Gastrocnemius medialis (tissue), 4 donors: ENCODE measurements at regions not wholly inside any gene's neighbourhood (a gene's known extent, or its start where the extent isn't known, plus 50 kb on each side); places are given as distances from the start of the nearest gene placed in this dataset.

Source experiments
- ATAC-seq, 2 donors: fragments of 150-250 bp; one replicate each; pipeline ENCODE4 v1.9.1; 2016
- DNase-seq, 2 donors: peaks; one replicate each; pipeline ENCODE4 v3.0.0-alpha.2; 2019
- H3K27ac ChIP-seq, 4 donors: fragments of 200-600 bp; sonication (generic); 1 replicate in 1 of 4; 2 replicates in 3 of 4; pipeline ENCODE4 v1.5.1; 2016 to 2018; ENCODE audit warnings: mild to moderate bottlenecking in 2 of 4, moderate library complexity in 1 of 4
- H3K27me3 ChIP-seq, 3 donors: fragments of 200-600 bp; sonication (generic) in 2 of 3; 1 replicate in 1 of 3; 2 replicates in 2 of 3; pipeline versions ENCODE4 v1.5.1 to v1.6.0; 2016 to 2019; ENCODE audit warnings: mild to moderate bottlenecking in 1 of 3, moderate library complexity in 1 of 3
- H3K36me3 ChIP-seq, 2 donors: fragments of 200-600 bp; sonication (generic) in 1 of 2; one replicate each; pipeline ENCODE4 v1.5.1; 2017 to 2018
- H3K4me1 ChIP-seq, 2 donors: fragments of 200-600 bp; sonication (generic) in 1 of 2; one replicate each; pipeline ENCODE4 v1.5.1; 2016 to 2017; ENCODE audit warnings: mild to moderate bottlenecking in 2 of 2
- H3K4me3 ChIP-seq, 4 donors: fragments of 200-600 bp; sonication (generic) in 3 of 4; 1 replicate in 1 of 4; 2 replicates in 3 of 4; pipeline ENCODE4 v1.5.1; 2016 to 2019; ENCODE audit warnings: mild to moderate bottlenecking in 2 of 4
- H3K9me3 ChIP-seq, 3 donors: fragments of 200-600 bp; sonication (generic) in 2 of 3; 1 replicate in 1 of 3; 2 replicates in 2 of 3; pipeline ENCODE4 v1.5.1; 2016 to 2019
- CTCF ChIP-seq, 5 experiments: fragments of 450-650 bp in 3 of 5; fragments of 200-600 bp in 2 of 5; sonication (generic) in 2 of 5; IDR thresholded peaks in 4 of 5; conservative IDR thresholded peaks in 1 of 5; 1 replicate in 4 of 5; 2 replicates in 1 of 5; pipeline ENCODE4 v1.5.1; 2016 to 2019; ENCODE audit warnings: antibody characterized with exemption in 5 of 5, mild to moderate bottlenecking in 3 of 5, moderate library complexity in 3 of 5
- POLR2A ChIP-seq, 2 donors: fragments of 450-650 bp; IDR thresholded peaks; one replicate each; pipeline ENCODE4 v1.6.1; 2017; ENCODE audit warnings: antibody characterized with exemption in 2 of 2, mild to moderate bottlenecking in 2 of 2, moderate library complexity in 2 of 2
- in situ Hi-C, 4 donors: fragments of 200-750 bp; cut with MboI; loops; one replicate each; pipeline versions ENCODE4 v1.15.0 to v1.8.0; 2017; ENCODE audit warnings: low sequenced_read_pairs in 4 of 4
- intact Hi-C: fragments of 100-400 bp; cut with DNase I; formaldehyde crosslinking; loops from one replicate; pipeline ENCODE4 v1.15.1; 2023; ENCODE audit warnings: low total_unique reads

- no peak for DNase-seq
- ATAC-seq, result no peak
- Histone ChIP-seq H3K4me1 (no peaks in the 10 kb centered on the region), H3K36me3 (no peaks in the 10 kb centered on the region), H3K27me3 (no peaks in the 10 kb centered on the region), H3K27ac (no peak overlapping the region), H3K4me3 (no peak overlapping the region), H3K9me3 (no peaks in the 10 kb centered on the region)
- intact Hi-C loops (no loop called here), in situ Hi-C loops (no loop called here)
- TF ChIP-seq POLR2A (IDR thresholded peaks at IDR 0.05) (no peak), CTCF (IDR thresholded peaks at IDR 0.05 in 4 of 5, conservative IDR thresholded peaks at IDR 0.05 in 1 of 5) (no peak)
Measured at GRCh38 chr2:223696719-223697118, 94.6 kb upstream of the SCG2 start.

GRCh38 chr2:223692191-223692947 lies 90.2 kb upstream of the SCG2 start:
- no peaks in the 10 kb centered on the region for H3K4me1 ChIP-seq
- no peak overlapping the region for H3K4me3 ChIP-seq
- TF ChIP-seq POLR2A (IDR thresholded peaks at IDR 0.05), result no peak
- no peak for TF ChIP-seq CTCF (IDR thresholded peaks at IDR 0.05 in 4 of 5, conservative IDR thresholded peaks at IDR 0.05 in 1 of 5)
- in situ Hi-C loops, result no loop called here
- H3K27me3 ChIP-seq, result no peaks in the 10 kb centered on the region
- H3K27ac ChIP-seq, result no peak overlapping the region
- DNase-seq, result no peak
- H3K36me3 ChIP-seq, result no peaks in the 10 kb centered on the region
- no peak for ATAC-seq
- H3K9me3 ChIP-seq, result no peaks in the 10 kb centered on the region
- intact Hi-C loops, result no loop called here

- DNase-seq (no peak), ATAC-seq (no peak)
- no peaks in the 10 kb centered on the region for H3K4me1 ChIP-seq
- TF ChIP-seq CTCF (IDR thresholded peaks at IDR 0.05 in 4 of 5, conservative IDR thresholded peaks at IDR 0.05 in 1 of 5) (no peak), POLR2A (IDR thresholded peaks at IDR 0.05) (no peak)
- no peak overlapping the region for H3K4me3 ChIP-seq
- H3K27me3 ChIP-seq, result no peaks in the 10 kb centered on the region
- in situ Hi-C loops, result no loop called here
- H3K9me3 ChIP-seq, result no peaks in the 10 kb centered on the region
- intact Hi-C loops, result no loop called here
- no peaks in the 10 kb centered on the region for H3K36me3 ChIP-seq
- H3K27ac ChIP-seq, result no peak overlapping the region
Measured at GRCh38 chr2:223688094-223688835, 86.1 kb upstream of the SCG2 start.

DNA sequence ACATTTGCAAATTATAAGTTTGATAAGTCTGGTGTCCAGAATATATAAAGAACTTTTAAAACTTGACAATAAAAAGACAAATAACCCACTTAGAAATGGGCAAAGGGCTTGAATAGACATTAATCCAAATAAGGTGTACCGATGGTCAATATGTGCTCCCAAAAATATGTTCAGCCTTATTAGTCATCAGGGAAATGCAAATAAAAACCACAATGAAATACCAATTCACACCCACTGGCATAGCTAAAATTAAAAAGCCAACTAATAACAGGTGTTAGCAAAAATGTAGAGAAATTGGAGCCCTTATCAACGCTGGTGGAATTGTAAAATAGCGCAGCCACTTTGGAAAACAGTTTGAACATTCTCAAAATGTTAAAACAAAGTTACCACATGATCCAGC lies 79.0 kb upstream of the SCG2 start:
- intact Hi-C loops, result no loop called here
- Histone ChIP-seq H3K9me3 (no peaks in the 10 kb centered on the region), H3K4me3 (no peak overlapping the region), H3K4me1 (no peaks in the 10 kb centered on the region), H3K27me3 (no peaks in the 10 kb centered on the region), H3K36me3 (no peaks in the 10 kb centered on the region), H3K27ac (no peak overlapping the region)
- DNase-seq (no peak), ATAC-seq (no peak)
- TF ChIP-seq POLR2A (IDR thresholded peaks at IDR 0.05), result no peak
- TF ChIP-seq CTCF (IDR thresholded peaks at IDR 0.05 in 4 of 5, conservative IDR thresholded peaks at IDR 0.05 in 1 of 5), result no peak
- in situ Hi-C loops, result no loop called here
